B cell (primary cell): ENCODE measurements at regions not wholly inside any gene's neighbourhood (a gene's known extent, or its start where the extent isn't known, plus 50 kb on each side); places are given as distances from the start of the nearest gene placed in this dataset.

Experiments
- ATAC-seq: fragments of 200-7000 bp; cut with Tn5 transposase; one replicate; pipeline ENCODE4 v1.10.0; 2021; ENCODE audit warnings: low read depth, mild to moderate bottlenecking, moderate number of reproducible peaks, moderate library complexity
- CTCF ChIA-PET: fragments of 350-600 bp; sonication (Branson Sonifier 250); formaldehyde crosslinking; loops from one replicate; lab custom pipeline; 2021; ENCODE audit warnings: antibody characterized with exemption, inconsistent platforms; lab: Charles Lee
- POLR2A ChIA-PET: fragments of 350-600 bp; sonication (Branson Sonifier 250); formaldehyde crosslinking; loops from one replicate; lab custom pipeline; 2021; ENCODE audit warnings: antibody characterized with exemption; lab: Charles Lee
- DNase-seq: peaks from one replicate; pipeline ENCODE4 v3.0.0; 2013
- H2AFZ ChIP-seq: 2 replicates; pipeline ENCODE4 v1.6.1; 2012; ENCODE audit warnings: mild to moderate bottlenecking, low read depth, low read length; ENCODE audit not compliant: insufficient read depth, poor library complexity, severe bottlenecking
- H3K27ac ChIP-seq, 2 donors: 1 replicate in 1 of 2; 2 replicates in 1 of 2; pipeline ENCODE4 v1.5.1; 2012 to 2013; ENCODE audit warnings: low read length in 2 of 2, mild to moderate bottlenecking in 2 of 2, moderate library complexity in 1 of 2
- H3K27me3 ChIP-seq, 4 experiments: fragments of 200-600 bp in 1 of 4; sonication (generic) in 1 of 4; replicated peaks in 1 of 4; 1 replicate in 2 of 4; 2 replicates in 2 of 4; pipeline versions ENCODE4 v1.6.1 to v1.7.0; 2013 to 2016; ENCODE audit warnings: low read length in 3 of 4, mild to moderate bottlenecking in 2 of 4, mixed read lengths in 1 of 4, moderate library complexity in 1 of 4; ENCODE audit not compliant: insufficient read depth in 4 of 4, control insufficient read depth in 3 of 4; ENCODE audit errors: control extremely low read depth in 1 of 4
- H3K36me3 ChIP-seq, 2 experiments: replicated peaks in 1 of 2; 1 replicate in 1 of 2; 2 replicates in 1 of 2; pipeline versions ENCODE4 v1.6.1 to v1.7.1; 2013; ENCODE audit warnings: low read length in 1 of 2; ENCODE audit not compliant: insufficient read depth in 2 of 2, control insufficient read depth in 1 of 2; ENCODE audit errors: control extremely low read depth in 1 of 2, extremely low read depth in 1 of 2
- H3K4me1 ChIP-seq, 2 donors: fragments of 200-600 bp in 1 of 2; sonication (generic) in 1 of 2; 1 replicate in 1 of 2; 2 replicates in 1 of 2; pipeline versions ENCODE4 v1.5.1 to v1.6.1; 2013 to 2017; ENCODE audit warnings: low read length in 2 of 2; ENCODE audit not compliant: control insufficient read depth in 2 of 2, insufficient read depth in 2 of 2
- H3K4me2 ChIP-seq: replicated peaks from 2 replicates; pipeline ENCODE3; 2012; ENCODE audit warnings: mild to moderate bottlenecking, low read depth, low read length; ENCODE audit not compliant: poor library complexity, severe bottlenecking
- H3K4me3 ChIP-seq, 5 experiments: fragments of 200-600 bp in 1 of 5; sonication (generic) in 1 of 5; 1 replicate in 3 of 5; 2 replicates in 2 of 5; pipeline versions ENCODE4 v1.5.1 to v1.7.0; 2011 to 2016; ENCODE audit warnings: low read length in 4 of 5, mild to moderate bottlenecking in 4 of 5, low read depth in 2 of 5, control low read depth in 1 of 5, moderate library complexity in 1 of 5; ENCODE audit not compliant: insufficient read depth in 1 of 5; ENCODE audit errors: control extremely low read depth in 1 of 5, extremely low read depth in 1 of 5
- H3K79me2 ChIP-seq: fragments of 200-600 bp; sonication (generic); one replicate; pipeline ENCODE4 v1.6.0; 2016; ENCODE audit warnings: low read length; ENCODE audit not compliant: control insufficient read depth, insufficient read depth
- H3K9ac ChIP-seq: fragments of 200-600 bp; sonication (generic); 2 replicates; pipeline ENCODE4 v1.6.1; 2017; ENCODE audit warnings: mild to moderate bottlenecking, low read length, moderate library complexity
- H3K9me3 ChIP-seq, 3 donors: one replicate each; pipeline versions ENCODE4 v1.6.1 to v1.7.1; 2013; ENCODE audit warnings: low read length in 2 of 3; ENCODE audit not compliant: control insufficient read depth in 2 of 3, insufficient read depth in 1 of 3; ENCODE audit errors: control extremely low read depth in 1 of 3
- H4K20me1 ChIP-seq: 2 replicates; pipeline ENCODE4 v1.6.0; 2012; ENCODE audit warnings: mild to moderate bottlenecking, low read length; ENCODE audit not compliant: insufficient read depth, control insufficient read depth, poor library complexity, severe bottlenecking
- H3K27ac Mint-ChIP-seq: one replicate; pipeline ENCODE4 v1.8.0; 2021; ENCODE audit warnings: mixed read lengths
- H3K27me3 Mint-ChIP-seq: one replicate; pipeline ENCODE4 v1.8.0; 2021; ENCODE audit warnings: mixed read lengths
- H3K4me1 Mint-ChIP-seq: one replicate; pipeline ENCODE4 v1.8.0; 2021; ENCODE audit warnings: mixed read lengths
- H3K4me3 Mint-ChIP-seq: one replicate; pipeline ENCODE4 v1.8.0; 2021; ENCODE audit warnings: mixed read lengths
- H3K9me3 Mint-ChIP-seq: one replicate; pipeline ENCODE4 v1.8.0; 2022; ENCODE audit warnings: mixed read lengths; ENCODE audit not compliant: insufficient read depth
- CTCF ChIP-seq: fragments of 200-600 bp; IDR thresholded peaks from one replicate; pipeline ENCODE4 v1.8.0; 2022; ENCODE audit warnings: antibody characterized with exemption, mild to moderate bottlenecking
- EZH2 ChIP-seq: IDR thresholded peaks from 2 replicates; pipeline ENCODE4 v1.6.1; 2012; ENCODE audit warnings: borderline replicate concordance, low read depth, mild to moderate bottlenecking, moderate library complexity, low read length; ENCODE audit not compliant: insufficient read depth, poor library complexity, severe bottlenecking
- WGBS: methylation state at CpG from one replicate; pipeline ENCODE4 v1.1.5; 2013; ENCODE audit warnings: missing lambda C conversion rate; ENCODE audit not compliant: insufficient coverage; 5-methylcytosine and 5-hydroxymethylcytosine counted together
- intact Hi-C: fragments of 100-400 bp; cut with micrococcal nuclease; formaldehyde crosslinking; loops from one replicate; pipeline ENCODE4 v1.10.0; 2022

- ATAC-seq (no peak), DNase-seq (no peak)
- ChIA-PET POLR2A (no interaction called here), CTCF (no interaction called here)
- Histone ChIP-seq H3K9ac (no peak overlapping the region), H4K20me1 (no peaks in the 10 kb centered on the region), H3K79me2 (no peaks in the 10 kb centered on the region), H3K4me2 (no peak overlapping the region), H3K27ac (no peak overlapping the region), H3K27me3 (no peaks in the 10 kb centered on the region), H3K9me3 (no peaks in the 10 kb centered on the region), H3K36me3 (no peaks in the 10 kb centered on the region), H3K4me3 (no peak overlapping the region), H3K4me1 (no peaks in the 10 kb centered on the region), H2AFZ (no peak overlapping the region)
- Mint-ChIP-seq H3K4me1 (no peaks in the 10 kb centered on the region), H3K9me3 (peaks cover 14% of the 10 kb centered on the region), H3K27ac (no peak overlapping the region), H3K4me3 (no peak overlapping the region), H3K27me3 (no peaks in the 10 kb centered on the region)
- TF ChIP-seq EZH2 = no peak
- TF ChIP-seq CTCF = no peak
- WGBS = no CpG with 5 or more reads among the region's 1 CpG
- intact Hi-C loops = no loop called here
Observed at GRCh38 chr20:60400567-60400966, 442.3 kb downstream of the CDH26 start.

GRCh38 chr20:60402189-60403058 lies 444.2 kb downstream of the CDH26 start:
- no peak overlapping the region for H3K4me2 ChIP-seq
- H2AFZ ChIP-seq = no peak overlapping the region
- no peaks in the 10 kb centered on the region for H3K4me1 Mint-ChIP-seq

More at GRCh38 chr20:60402189-60403058, 444.2 kb downstream of the CDH26 start:
- H3K27ac ChIP-seq = no peak overlapping the region
- DNase-seq = no peak
- intact Hi-C loops = no loop called here
- POLR2A ChIA-PET = no interaction called here
- H3K9ac ChIP-seq = no peak overlapping the region
- peaks cover 0 to 3% (median 0%) of the 10 kb centered on the region in 3 donors for H3K9me3 ChIP-seq
- Mint-ChIP-seq H3K4me3 (no peak overlapping the region), H3K9me3 (peaks cover 11% of the 10 kb centered on the region), H3K27ac (no peak overlapping the region), H3K27me3 (no peaks in the 10 kb centered on the region)
- no peaks in the 10 kb centered on the region for H3K36me3 ChIP-seq
- TF ChIP-seq CTCF = no peak
- no peak for TF ChIP-seq EZH2
- no CpG with 5 or more reads among the region's 8 CpGs for WGBS
- H3K27me3 ChIP-seq = no peaks in the 10 kb centered on the region
- CTCF ChIA-PET = interaction anchor here (0.7 kb wide), 1 partner anchor 11 kb away, joined by 3 read pairs; no protein-coding TSS in a partner anchor
- no peak overlapping the region for H3K4me3 ChIP-seq
- H4K20me1 ChIP-seq = no peaks in the 10 kb centered on the region
- H3K79me2 ChIP-seq = no peaks in the 10 kb centered on the region
- ATAC-seq = no peak
- no peaks in the 10 kb centered on the region for H3K4me1 ChIP-seq
